Islet of Langerhans (tissue), 1 donor: ENCODE measurements at regions not wholly inside any gene's neighbourhood (a gene's known extent, or its start where the extent isn't known, plus 50 kb on each side); places are given as distances from the start of the nearest gene placed in this dataset.
"Not testable (repeated sequence)": the region's sequence is repeated elsewhere in the genome, so short reads cannot be mapped to it uniquely, and the experiment has no call there.

Experiments
- FAIRE-seq: peaks from one replicate; lab custom pipeline; 2011; peaks lifted over from hg19 to GRCh38; lab: Jason Lieb, UNC

DNA sequence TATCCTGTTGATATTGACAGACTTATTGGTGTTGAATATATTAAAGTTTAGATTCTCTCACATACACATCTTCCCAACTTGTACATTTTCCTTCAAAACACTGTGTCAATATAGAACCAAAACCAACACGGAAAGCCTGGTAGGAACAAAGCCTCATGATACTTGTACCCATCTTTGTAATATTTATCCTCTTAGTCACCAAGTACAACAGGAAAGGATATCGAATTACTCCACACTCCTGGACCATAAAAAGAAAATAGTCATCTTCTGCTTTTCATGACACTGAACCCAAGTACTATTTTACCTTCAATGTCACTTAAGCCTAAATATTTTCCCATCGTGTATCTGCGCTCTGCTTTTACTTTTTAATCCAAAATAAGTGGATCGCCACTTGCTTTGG is 702.9 kb upstream of the PCDH9 start:
- FAIRE-seq = no peak

DNA sequence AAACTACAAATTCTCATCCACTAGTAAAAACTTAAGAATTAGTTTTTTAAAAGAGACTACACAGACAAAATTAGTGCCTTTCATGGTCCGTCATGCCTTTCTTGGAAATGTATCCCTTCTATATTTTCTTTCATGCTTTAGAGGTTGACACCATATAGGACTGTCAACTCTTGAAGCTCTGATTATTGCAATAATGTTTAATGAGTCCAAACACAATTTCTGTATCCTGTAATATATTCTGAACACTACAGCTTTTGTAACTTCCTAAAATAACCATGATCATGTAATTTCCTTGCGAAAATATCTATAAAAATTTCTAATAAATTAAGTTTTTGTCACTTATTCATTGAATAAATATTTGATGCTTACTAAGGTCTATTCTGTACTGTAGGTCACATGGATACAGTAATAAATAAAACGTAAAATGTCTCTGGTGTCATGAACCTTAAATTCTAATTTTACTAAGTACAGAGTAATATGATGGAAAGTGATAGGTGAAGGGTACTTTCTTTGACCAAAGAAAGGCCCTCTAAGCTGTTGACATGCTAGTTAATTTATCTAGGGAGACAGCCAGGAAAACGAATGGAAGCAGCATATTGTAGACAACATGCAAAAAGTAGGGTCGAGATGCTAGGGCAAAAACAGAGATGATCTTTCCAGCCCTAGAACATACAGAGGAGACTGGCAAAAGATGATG is 687.3 kb upstream of the PCDH9 start:
- FAIRE-seq = no peak

DNA sequence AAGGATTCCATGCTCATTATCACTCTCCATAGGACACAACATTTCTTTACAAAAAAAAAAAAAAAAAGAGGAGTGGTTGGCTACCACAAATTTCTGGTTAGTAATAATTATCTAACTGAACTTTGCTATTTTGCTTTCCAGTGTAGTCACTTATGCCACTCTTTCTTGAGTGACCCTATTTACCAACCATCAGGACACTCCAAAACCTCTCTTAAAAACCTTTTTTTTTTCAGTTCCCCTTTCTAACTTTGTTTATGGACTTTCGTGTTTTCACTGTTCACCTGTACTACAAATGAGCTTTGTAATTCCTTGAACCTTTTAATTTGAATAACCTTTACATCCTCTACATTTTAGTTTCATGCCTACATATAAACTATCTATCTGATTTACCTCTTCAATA is 686.5 kb upstream of the PCDH9 start:
- FAIRE-seq = no peak

DNA sequence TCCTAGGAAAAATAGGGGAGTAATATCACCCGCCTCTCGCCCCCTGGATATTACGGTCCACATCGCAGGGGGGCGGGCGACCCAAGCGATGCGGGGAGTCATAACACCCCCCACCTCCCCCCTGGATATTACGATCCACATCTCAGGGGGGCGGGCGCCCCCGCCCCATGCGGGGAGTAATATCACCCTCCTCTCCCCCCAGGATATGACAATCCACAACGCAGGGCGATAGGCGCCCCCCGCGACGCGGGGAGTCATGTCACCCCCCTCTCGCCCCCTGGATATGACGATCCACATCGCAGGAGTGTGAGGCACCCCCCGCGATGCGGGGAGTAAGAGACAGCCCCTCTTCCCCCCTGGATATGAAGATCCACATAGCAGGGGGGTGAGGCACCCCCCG is 684.4 kb upstream of the PCDH9 start:
- no peak for FAIRE-seq

DNA sequence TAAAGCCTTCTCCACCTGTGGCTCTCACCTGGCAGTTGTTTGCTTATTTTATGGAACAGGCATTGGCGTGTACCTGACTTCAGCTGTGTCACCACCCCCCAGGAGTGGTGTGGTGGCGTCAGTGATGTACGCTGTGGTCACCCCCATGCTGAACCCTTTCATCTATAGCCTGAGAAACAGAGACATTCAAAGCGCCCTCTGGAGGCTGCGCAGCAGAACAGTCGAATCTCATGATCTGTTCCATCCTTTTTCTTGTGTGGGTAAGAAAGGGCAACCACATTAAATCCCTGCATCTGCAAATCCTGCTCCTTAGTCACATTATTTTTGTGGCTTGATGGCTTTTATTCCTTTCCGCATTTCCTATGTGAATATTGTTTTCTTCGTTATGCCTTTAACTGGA is 672.8 kb upstream of the PCDH9 start:
- FAIRE-seq = not testable (repeated sequence)

DNA sequence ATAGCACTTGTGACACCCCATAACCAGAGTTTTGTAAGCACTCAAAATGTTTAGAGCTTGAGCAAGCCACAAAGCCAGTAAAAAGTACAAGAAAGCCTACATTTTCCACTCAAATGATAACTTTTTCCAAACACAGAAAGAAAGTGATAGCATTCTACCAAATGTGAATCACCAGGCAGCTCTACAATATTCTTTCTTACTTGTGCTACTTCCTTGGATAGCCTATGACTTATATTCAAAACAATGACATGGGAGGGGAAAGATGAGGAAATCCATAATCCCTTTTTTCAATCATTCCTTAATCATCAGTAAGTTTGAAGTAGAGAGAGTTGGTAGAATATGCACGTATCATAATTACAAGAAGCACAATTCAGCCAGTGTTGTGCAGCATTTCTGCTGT is 650.8 kb upstream of the PCDH9 start:
- no peak for FAIRE-seq

DNA sequence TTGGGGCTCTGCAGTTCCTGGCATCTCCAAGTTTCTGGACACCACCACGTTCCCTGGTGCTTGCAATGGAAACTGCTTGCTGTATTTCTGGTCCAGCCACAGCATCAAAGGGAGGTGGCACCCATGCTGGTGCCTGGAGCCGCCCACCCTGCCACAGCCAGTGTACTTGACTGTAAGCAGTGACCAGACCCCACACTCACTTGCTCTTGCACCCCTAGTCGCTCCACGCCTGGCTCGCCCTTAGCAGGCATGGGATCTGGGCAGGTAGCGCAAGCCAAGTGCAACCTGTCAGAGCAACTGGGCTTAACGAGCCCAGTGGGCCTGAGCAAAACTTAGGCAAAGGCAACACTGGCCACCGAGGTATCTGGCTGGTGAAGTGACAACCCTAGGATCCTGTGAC is 648.2 kb upstream of the PCDH9 start:
- FAIRE-seq = no peak

DNA sequence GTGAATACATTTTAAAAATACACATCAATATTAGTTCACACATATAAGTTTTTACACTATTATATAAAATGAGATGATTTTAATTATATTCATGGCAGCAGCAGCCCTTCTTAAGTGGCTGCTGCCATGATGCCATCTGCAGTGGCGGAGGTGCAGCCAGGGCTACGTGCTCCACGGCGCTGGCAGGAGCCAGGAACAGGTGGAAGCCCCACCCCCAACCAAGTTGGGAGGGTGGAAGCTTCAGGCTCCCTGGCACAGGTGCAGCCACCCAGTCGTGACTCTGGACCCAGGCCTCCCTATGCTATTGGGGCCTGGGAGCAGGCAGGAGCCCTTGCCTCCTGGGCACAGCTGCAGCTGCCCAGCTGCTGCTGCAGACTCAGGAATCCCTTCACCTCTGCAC is 646.9 kb upstream of the PCDH9 start:
- no peak for FAIRE-seq

DNA sequence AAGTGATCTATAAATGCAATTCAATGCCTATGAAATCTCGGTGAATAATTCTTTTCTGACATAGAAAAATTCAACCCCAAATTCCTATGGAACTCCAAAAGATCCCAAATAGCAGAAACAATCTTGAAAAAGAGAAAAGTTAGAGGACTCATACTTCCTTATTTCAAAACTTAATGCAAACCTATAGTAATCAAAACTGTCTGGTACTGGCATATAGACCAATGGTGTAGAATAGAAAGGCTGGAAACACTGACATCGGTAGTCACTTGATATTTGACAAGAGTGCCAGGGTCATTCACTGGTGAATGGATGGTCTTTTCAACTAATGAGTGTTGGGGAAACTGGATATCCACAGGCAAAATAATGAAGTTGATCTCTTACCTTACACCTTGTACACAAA is 637.1 kb upstream of the PCDH9 start:
- no peak for FAIRE-seq

DNA sequence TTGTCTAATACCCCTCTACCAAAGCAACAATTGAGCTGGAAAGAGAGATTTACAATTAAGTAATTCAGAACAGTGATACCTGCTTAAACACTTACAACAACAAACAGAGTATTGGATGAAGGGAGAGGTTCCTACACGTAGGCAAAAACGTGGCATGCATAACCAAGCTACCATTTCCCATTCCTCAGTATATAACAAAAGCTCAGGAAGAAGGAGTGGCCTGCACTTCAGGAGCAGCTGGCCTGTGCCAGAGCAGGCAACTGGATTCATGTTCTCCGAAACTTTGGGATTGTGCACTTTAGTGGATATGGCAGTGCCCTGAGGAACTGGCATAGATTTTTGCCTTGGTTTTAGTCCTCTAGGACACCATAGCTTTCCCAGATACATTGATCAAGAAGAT is 630.2 kb upstream of the PCDH9 start:
- FAIRE-seq = no peak

DNA sequence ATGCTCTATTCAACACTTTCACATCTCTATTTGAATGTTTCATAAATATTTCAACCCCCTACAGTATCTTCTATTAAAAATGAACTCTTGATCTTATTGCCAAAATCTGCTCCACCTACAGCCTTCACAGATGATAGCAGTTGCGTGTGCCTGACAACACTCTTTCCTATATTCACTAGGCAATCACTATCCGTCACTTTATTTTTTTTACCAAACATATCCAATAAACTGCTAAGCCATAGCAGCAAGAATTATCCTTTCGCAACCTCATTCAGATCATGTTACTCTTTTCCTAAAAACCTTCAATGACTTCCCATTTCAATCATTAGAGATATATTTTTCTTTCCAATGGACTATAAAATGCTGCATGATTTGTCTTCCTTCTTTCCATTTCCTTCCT is 629.8 kb upstream of the PCDH9 start:
- no peak for FAIRE-seq

DNA sequence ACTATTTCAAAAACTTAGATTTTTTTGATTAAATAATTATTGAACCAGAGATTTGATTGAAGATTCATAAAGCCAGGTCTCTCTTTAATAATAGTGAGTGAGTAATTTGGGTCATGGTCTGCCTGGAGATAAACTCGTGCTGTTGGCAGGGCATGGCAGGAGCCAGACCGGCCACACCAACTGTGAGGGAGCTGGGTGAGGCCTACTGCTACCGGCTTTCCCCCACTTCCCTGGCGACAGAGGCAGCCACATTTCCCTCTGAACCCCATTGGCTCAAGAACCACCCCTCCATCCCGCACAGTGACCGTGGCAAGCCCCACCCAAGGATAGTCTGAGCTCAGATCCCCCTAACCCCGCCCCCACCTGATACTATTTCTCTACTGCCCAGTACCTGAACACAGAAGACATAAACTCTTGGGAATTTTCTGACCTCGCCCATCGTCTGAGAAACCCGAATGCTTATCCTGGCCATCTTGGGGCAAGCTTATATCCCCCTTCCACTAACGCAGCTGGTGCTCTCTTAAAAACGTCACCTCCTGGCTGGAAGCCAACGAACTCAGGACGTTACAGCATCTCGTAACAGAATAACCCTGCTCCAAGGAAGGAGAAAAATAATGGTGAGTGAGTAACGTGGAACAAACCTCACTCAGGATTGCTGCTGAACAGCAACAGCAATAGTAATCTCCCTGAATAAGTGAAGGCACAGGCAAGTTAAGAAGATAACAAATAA is 627.6 kb upstream of the PCDH9 start:
- FAIRE-seq = no peak

DNA sequence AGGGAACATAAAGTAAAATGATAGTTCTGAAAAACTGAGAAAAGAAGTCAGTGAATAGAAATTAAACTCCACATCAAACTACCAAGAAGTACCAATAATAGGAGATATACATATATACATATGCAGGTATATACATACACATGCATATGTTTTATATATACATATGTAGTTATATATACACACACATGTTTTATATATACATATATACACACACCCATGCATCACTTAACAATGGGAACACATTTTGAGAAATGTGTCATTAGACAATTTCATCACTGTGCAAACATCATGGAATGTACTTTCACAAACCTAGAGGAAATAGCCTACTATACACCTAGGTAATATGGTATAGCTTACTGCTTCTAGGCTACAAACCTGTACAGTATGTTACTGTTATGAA is 626.8 kb upstream of the PCDH9 start:
- no peak for FAIRE-seq

DNA sequence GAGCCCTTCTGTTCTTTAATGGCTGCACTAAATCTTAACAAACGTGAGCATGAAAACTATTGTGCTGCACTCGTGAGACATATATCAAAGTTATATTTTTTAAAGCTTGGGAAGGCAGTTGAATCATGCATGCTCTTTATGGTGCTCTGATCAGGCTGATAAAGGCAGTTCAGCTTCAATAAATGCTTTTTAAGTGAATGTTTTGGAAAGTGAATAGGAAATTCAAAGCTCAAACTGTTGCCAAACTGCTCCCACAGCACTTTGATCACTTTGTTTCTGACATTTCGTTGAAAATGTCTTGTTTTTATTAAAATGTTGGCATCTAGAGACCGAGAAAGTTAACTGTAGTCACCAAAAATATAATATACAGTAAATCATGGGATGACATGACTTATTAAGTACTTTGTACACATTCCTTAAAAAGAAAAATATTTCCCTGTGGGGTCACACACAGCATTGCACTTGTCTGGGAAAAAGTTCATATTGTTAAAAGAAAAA is 625.7 kb upstream of the PCDH9 start:
- FAIRE-seq = no peak

DNA sequence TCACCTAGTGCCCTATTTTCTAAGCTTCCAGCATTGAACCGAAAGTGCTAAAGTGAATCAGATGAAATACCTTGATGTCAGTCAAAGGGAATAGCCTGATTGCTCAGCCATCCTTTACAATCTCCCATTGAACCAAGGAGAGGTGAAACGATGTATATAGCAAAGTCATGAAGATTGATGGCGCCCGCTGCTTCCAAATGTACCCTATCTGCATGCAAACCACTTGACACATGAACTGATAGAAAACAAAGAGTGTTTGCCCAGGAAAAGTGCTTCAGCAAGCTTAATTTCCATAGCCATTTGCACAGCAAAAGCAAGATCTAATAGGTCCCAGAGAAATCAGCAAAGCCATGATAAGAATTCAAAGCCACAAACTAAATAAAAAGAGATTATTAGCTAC is 624.9 kb upstream of the PCDH9 start:
- no peak for FAIRE-seq

DNA sequence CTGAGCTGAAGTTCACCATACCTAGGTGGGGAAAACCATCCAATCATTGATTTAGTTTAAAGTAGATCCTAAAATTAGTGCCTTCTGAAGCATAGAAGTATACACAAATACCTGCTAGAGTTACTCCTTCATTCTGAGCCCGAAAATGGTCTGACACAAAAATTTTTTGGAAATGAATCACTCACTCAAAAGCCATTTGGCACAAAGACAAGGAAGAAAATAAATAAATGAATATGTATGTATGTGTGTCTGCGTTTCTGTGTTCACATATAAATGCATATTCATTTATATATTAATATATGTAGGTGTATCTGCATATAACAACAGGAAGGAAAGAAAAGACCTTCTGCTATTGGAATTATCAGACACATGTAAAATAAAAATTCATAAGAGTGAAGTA is 614.4 kb upstream of the PCDH9 start:
- no peak for FAIRE-seq

DNA sequence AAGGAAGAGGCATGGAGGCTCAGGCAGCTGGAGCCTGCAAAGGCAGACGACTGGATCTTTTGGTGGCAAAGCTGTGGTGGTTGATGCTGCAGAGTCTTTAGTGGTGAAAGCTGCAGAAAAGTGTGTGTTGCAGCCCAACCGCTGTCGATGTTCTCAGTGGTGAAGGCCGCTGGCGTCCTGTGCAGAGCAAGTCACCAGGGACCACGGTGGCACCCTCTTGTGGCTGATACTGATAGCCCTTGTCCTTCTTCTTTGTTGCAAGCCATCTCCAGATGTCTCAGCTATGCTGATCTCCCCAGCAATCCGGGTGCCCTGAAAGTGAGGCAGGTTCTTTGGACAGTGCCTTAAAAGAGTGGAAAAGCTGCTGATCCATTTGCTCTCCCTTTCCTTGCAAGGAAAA is 610.9 kb upstream of the PCDH9 start:
- no peak for FAIRE-seq

DNA sequence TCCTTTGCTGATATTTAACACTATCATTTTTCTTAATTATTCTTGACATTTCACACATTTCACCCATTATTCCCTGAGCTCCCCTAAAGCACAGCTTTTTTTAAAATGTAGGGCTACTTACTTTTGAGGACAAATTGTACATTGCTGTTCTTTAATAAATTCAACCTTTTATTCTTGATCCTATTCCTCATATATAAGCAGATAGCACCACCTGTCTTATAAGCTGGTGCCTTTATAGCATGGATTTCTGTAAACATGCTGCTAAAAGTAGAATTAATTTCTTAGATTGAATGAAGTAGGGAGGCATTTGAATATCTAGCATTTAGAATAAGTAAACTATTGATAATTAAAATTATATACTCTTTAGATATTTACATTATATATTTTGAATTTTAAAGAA is 603.4 kb upstream of the PCDH9 start:
- no peak for FAIRE-seq

DNA sequence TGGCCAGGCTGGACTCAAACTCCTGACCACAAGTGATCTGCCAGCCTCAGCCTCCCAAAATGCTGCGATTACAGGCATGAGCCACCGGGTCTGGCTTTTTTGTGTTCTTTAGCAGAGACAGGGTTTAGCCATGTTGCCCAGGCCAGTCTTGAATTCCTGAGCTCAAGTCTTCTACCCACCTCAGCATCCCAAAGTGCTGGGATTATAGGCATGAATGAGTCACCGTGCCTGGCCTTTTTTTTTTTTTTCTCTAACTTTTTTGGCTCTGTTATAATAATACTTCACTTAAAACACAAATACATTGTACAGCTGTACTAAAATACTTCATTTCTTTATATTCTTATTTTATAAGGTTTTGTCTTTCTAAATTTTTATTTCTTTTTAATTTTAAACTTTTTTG is 599.5 kb upstream of the PCDH9 start:
- no peak for FAIRE-seq

DNA sequence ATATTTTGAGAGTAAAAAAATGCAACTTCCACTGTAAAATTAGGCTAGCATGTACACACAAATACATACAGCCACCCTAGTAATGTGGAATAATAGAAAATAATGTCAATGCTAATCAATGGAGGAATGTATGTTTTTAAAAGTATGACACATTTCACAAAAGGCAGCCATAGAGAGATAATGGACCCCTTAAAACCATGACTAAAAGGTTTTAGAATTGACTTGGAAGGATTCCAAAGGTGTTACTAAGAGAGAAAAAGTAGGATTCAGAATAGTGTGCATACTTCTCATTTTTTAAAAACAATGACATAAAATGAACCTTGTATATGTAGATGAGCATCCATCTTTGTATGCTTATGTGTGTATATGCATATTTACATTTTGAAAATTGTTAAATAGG is 597.9 kb upstream of the PCDH9 start:
- no peak for FAIRE-seq

DNA sequence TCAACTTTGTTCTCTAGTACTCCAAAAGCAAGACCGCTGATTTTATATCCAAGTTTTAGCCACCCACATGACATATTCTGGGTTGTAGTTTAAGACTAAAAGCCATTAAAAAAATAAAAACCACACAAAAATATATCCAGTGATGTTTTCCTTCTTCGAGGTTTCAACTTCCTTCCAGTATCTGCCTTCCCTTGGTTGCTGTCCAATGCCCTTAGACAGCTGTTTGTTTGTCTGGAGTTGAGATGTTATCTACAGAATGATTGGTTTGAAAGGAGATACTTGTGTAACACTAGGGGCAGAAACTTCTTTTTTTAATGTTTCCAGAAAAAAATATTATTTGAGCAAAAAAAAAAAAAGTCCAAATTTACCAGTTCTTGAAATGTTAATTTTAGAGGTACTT is 591.5 kb upstream of the PCDH9 start:
- FAIRE-seq = no peak

DNA sequence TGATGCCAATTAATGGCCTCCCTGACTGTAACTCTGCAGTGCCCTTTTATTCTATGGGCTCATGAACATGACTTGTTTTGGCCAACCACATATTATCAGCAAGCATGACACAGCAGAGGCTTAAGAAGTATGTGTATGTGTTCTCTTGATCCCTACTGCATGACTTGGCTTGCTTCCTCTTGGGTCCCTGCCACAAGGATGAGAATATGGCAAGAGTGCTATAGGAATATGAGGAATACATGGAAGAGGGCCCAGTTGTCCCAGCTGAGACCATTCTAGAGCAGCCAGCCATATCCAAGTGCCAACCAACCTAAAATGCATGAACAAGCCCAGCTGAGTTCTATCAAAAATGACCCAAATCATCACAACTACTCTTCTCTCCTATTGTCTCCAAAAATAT is 576.7 kb upstream of the PCDH9 start:
- FAIRE-seq = no peak

DNA sequence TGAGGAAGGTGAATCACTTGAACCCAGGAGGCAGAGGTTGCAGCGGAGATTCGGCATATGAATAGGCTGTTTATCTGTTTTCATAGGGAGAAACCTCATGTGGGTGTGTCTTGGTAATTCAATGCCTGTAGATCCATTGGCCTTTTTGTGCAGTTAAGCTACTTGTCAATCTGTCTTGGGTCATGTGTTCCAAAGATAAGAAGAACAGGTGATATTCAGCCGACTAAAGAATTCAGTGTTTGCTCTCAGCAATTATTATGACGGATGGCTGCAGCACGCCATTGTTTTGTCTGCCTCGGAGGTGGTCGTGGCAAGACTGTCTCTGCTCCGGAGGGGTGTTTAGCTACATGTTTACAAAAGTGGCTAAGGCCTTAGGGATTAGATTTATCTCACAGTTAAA is 573.0 kb upstream of the PCDH9 start:
- no peak for FAIRE-seq

DNA sequence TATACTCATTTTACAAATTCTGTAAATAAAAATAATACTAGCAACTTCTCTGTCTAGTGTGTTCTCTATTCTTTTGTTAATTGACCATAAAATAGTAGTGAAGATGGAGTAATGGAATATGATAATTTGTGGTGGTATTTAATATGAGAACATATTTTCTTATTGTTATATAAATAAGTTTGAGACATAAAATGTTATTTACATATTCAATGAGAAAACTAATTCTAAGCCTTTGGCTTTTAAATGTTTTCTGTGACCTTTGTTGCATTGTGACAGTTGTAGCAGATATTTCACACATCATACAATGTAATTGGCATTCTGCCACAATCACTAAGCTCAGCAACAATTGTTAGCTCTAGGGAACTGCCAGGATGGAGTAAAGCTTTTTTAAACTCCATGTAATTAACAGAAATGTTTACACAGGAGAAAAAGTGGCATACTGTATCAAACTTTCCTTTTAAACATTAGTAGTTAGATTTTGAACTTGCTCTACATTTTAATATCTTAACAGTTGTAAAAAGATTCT is 562.1 kb upstream of the PCDH9 start:
- no peak for FAIRE-seq
